CD1c-positive myeloid dendritic cell (primary cell): ENCODE measurements at regions not wholly inside any gene's neighbourhood (a gene's known extent, or its start where the extent isn't known, plus 50 kb on each side); places are given as distances from the start of the nearest gene placed in this dataset.
"Not testable (repeated sequence)": the region's sequence is repeated elsewhere in the genome, so short reads cannot be mapped to it uniquely, and the experiment has no call there.

Experiments used
- DNase-seq: peaks from one replicate; pipeline ENCODE4 v3.0.0-alpha.2; 2016; ENCODE audit errors: extremely low spot score

GRCh38 chr6:14754751-14755513 lies 490.9 kb upstream of the JARID2 start:
- no peak for DNase-seq

- DNase-seq: no peak
Measured at GRCh38 chr6:14756340-14756739, 489.5 kb upstream of the JARID2 start.

- DNase-seq: no peak
Measured at GRCh38 chr6:14757014-14757413, 488.9 kb upstream of the JARID2 start.

- DNase-seq: peak; percentile 44
Measured at GRCh38 chr6:14757418-14757817, 488.5 kb upstream of the JARID2 start.

GRCh38 chr6:14758421-14759081 lies 487.3 kb upstream of the JARID2 start:
- peak; percentile 60 for DNase-seq

GRCh38 chr6:14759976-14760672 lies 485.7 kb upstream of the JARID2 start:
- no peak for DNase-seq

- no peak for DNase-seq
Measured at GRCh38 chr6:14762077-14762476, 483.8 kb upstream of the JARID2 start.

- DNase-seq: no peak
Measured at GRCh38 chr6:14763139-14763538, 482.7 kb upstream of the JARID2 start.

GRCh38 chr6:14763616-14764015 lies 482.3 kb upstream of the JARID2 start:
- DNase-seq: no peak

GRCh38 chr6:14765106-14765505 lies 480.8 kb upstream of the JARID2 start:
- peak; percentile 17 for DNase-seq

- peak; percentile 61 for DNase-seq
Measured at GRCh38 chr6:14765721-14766390, 480.0 kb upstream of the JARID2 start.

GRCh38 chr6:14766391-14766994 lies 479.4 kb upstream of the JARID2 start:
- DNase-seq: no peak

GRCh38 chr6:14767226-14767625 lies 478.6 kb upstream of the JARID2 start:
- no peak for DNase-seq

- DNase-seq: no peak
Measured at GRCh38 chr6:14770040-14770439, 475.8 kb upstream of the JARID2 start.

GRCh38 chr6:14770572-14770971 lies 475.3 kb upstream of the JARID2 start:
- DNase-seq: no peak

GRCh38 chr6:14771016-14771415 lies 474.9 kb upstream of the JARID2 start:
- DNase-seq: no peak

- no peak for DNase-seq
Measured at GRCh38 chr6:14772188-14772587, 473.7 kb upstream of the JARID2 start.

- no peak for DNase-seq
Measured at GRCh38 chr6:14775528-14775927, 470.3 kb upstream of the JARID2 start.

- DNase-seq: no peak
Measured at GRCh38 chr6:14776307-14776706, 469.6 kb upstream of the JARID2 start.

- DNase-seq: no peak
Measured at GRCh38 chr6:14781772-14782525, 463.9 kb upstream of the JARID2 start.

GRCh38 chr6:14782921-14783464 lies 462.9 kb upstream of the JARID2 start:
- DNase-seq: not testable (repeated sequence)
